Colonic mucosa (tissue), 4 donors: ENCODE measurements at regions not wholly inside any gene's neighbourhood (a gene's known extent, or its start where the extent isn't known, plus 50 kb on each side); places are given as distances from the start of the nearest gene placed in this dataset.

Experiments
- DNase-seq: peaks from one replicate; pipeline ENCODE4 v3.0.0-alpha.2; 2020
- H3K27ac ChIP-seq: fragments of 200-600 bp; one replicate; pipeline ENCODE4 v1.8.0; 2021
- H3K27me3 ChIP-seq: fragments of 200-600 bp; one replicate; pipeline ENCODE4 v1.8.0; 2021
- H3K36me3 ChIP-seq: fragments of 200-600 bp; one replicate; pipeline ENCODE4 v1.8.0; 2021
- H3K4me1 ChIP-seq: fragments of 200-600 bp; one replicate; pipeline ENCODE4 v1.8.0; 2021; ENCODE audit warnings: mild to moderate bottlenecking
- H3K4me3 ChIP-seq: fragments of 200-600 bp; one replicate; pipeline ENCODE4 v1.8.0; 2021
- H3K9ac ChIP-seq, 2 donors: one replicate each; pipeline ENCODE4 v1.7.0; 2013; ENCODE audit warnings: control low read depth in 2 of 2, low read depth in 2 of 2, low read length in 2 of 2
- H3K9me3 ChIP-seq: fragments of 200-600 bp; one replicate; pipeline ENCODE4 v1.8.0; 2021
- CTCF ChIP-seq: fragments of 200-600 bp; IDR thresholded peaks from one replicate; pipeline ENCODE4 v1.8.0; 2022; ENCODE audit warnings: antibody characterized with exemption, mild to moderate bottlenecking
- intact Hi-C: fragments of 100-400 bp; cut with DNase I; formaldehyde crosslinking; loops from one replicate; pipeline ENCODE4 v1.14.1; 2022
- donor health status: healthy.
- donor health status: DM: no; HTN: no; CAD: no.
- donor health status: DM: no; HTN: no; CAD: no.

DNA sequence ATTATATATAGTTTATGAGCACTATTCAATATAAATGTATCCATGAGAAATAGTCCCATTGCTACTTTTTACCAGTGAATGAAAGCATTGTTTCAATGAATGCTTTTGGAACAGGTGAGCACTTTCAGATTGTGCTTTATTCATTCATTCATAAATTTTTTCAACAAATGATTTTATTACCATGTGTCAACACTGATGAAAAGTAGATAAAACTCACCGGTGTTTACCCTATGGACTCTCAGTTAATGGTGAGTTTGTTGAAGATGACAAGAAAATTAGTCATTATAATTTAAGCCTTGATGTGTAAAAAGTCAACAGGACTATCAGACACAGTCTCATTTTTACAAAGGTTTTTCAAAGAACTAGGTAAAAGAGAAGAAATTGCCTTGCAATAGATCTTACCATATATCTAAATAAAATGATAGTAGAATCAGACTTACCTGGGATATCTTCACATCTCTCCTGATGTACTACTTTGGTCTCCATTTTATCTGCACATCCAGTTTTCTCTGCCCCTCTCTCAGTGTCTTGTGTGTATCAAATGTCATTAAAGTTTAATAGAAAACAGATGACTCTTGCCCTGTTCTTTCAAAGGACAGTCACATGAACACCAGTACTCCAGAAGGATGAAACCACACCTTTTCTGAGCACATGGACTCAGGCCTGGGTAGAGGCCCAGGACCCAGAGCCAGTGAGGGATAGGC, 325.3 kb upstream of the RND3 start:
- TF ChIP-seq CTCF, result no peak

DNA sequence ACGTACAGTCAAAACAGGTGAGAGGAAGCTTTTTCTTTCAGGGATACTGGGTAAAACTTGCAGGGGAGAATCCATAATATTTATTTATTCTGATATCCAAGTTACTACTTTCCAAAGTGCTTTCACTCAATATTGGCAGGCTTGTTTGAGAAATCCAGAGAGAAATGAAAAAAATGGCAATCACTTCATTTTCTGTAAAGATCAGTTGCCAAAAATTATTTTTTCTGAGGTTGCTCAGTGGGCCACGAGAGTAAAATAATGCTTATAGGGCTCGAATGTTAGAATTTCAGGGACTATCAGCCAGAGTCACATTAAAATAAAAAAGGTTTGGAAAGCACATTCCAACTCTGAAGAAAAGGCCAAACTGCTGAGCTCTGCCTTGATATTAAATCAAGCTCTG, 324.6 kb upstream of the RND3 start:
- Histone ChIP-seq H3K36me3 (no peaks in the 10 kb centered on the region), H3K9me3 (no peaks in the 10 kb centered on the region), H3K9ac (no peak overlapping the region), H3K4me1 (no peaks in the 10 kb centered on the region), H3K27me3 (no peaks in the 10 kb centered on the region), H3K4me3 (no peak overlapping the region), H3K27ac (no peak overlapping the region)
- no peak for DNase-seq
- intact Hi-C loops, result no loop called here
- no peak for TF ChIP-seq CTCF

More for the DNA sequence above, 325.3 kb upstream of the RND3 start:
- no peaks in the 10 kb centered on the region for H3K4me1 ChIP-seq
- H3K27ac ChIP-seq, result no peak overlapping the region
- no peaks in the 10 kb centered on the region for H3K9me3 ChIP-seq
- DNase-seq, result no peak
- H3K27me3 ChIP-seq, result no peaks in the 10 kb centered on the region
- H3K36me3 ChIP-seq, result no peaks in the 10 kb centered on the region
- no peak overlapping the region for H3K4me3 ChIP-seq
- no peak overlapping the region for H3K9ac ChIP-seq
- intact Hi-C loops, result no loop called here

- no peak for TF ChIP-seq CTCF
- no peak for DNase-seq
- Histone ChIP-seq H3K9ac (no peak overlapping the region), H3K4me3 (no peak overlapping the region), H3K9me3 (no peaks in the 10 kb centered on the region), H3K27ac (no peak overlapping the region), H3K4me1 (no peaks in the 10 kb centered on the region), H3K36me3 (no peaks in the 10 kb centered on the region), H3K27me3 (no peaks in the 10 kb centered on the region)
- intact Hi-C loops, result no loop called here
Observed at GRCh38 chr2:150811259-150811855, 323.9 kb upstream of the RND3 start.

- H3K4me1 ChIP-seq, result no peaks in the 10 kb centered on the region
- H3K4me3 ChIP-seq, result no peak overlapping the region
- intact Hi-C loops, result no loop called here
- no peak for DNase-seq
- no peak overlapping the region for H3K9ac ChIP-seq
- H3K27me3 ChIP-seq, result no peaks in the 10 kb centered on the region
- no peak overlapping the region for H3K27ac ChIP-seq
- no peak for TF ChIP-seq CTCF
- H3K9me3 ChIP-seq, result no peaks in the 10 kb centered on the region
- H3K36me3 ChIP-seq, result no peaks in the 10 kb centered on the region
Observed at GRCh38 chr2:150809103-150809502, 321.6 kb upstream of the RND3 start.

GRCh38 chr2:150806336-150806735, 318.9 kb upstream of the RND3 start:
- no peaks in the 10 kb centered on the region for H3K9me3 ChIP-seq
- H3K4me3 ChIP-seq, result no peak overlapping the region
- no peak overlapping the region for H3K27ac ChIP-seq
- no peak for TF ChIP-seq CTCF
- intact Hi-C loops, result no loop called here
- H3K27me3 ChIP-seq, result no peaks in the 10 kb centered on the region
- H3K9ac ChIP-seq, result no peak overlapping the region
- no peak for DNase-seq
- no peaks in the 10 kb centered on the region for H3K36me3 ChIP-seq
- no peaks in the 10 kb centered on the region for H3K4me1 ChIP-seq
